ENCODE measurements at regions not wholly inside any gene's neighbourhood (a gene's known extent, or its start where the extent isn't known, plus 50 kb on each side); places are given as distances from the start of the nearest gene placed in this dataset.

- TF ChIP-seq, protein P1, sequence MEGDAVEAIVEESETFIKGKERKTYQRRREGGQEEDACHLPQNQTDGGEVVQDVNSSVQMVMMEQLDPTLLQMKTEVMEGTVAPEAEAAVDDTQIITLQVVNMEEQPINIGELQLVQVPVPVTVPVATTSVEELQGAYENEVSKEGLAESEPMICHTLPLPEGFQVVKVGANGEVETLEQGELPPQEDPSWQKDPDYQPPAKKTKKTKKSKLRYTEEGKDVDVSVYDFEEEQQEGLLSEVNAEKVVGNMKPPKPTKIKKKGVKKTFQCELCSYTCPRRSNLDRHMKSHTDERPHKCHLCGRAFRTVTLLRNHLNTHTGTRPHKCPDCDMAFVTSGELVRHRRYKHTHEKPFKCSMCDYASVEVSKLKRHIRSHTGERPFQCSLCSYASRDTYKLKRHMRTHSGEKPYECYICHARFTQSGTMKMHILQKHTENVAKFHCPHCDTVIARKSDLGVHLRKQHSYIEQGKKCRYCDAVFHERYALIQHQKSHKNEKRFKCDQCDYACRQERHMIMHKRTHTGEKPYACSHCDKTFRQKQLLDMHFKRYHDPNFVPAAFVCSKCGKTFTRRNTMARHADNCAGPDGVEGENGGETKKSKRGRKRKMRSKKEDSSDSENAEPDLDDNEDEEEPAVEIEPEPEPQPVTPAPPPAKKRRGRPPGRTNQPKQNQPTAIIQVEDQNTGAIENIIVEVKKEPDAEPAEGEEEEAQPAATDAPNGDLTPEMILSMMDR (IDR thresholded peaks at IDR 0.05; ENCODE audit: extremely low read depth in 1 of 2, insufficient read depth in 1 of 2, low read depth in 1 of 2, low read length in 2 of 2), result no peak
- TF ChIP-seq EZH2 (IDR thresholded peaks at IDR 0.05; ENCODE audit: borderline replicate concordance, low read depth, low read length, severe bottlenecking), result no peak
- TF ChIP-seq, protein P2, sequence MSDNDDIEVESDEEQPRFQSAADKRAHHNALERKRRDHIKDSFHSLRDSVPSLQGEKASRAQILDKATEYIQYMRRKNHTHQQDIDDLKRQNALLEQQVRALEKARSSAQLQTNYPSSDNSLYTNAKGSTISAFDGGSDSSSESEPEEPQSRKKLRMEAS (IDR thresholded peaks at IDR 0.05; ENCODE audit: insufficient read depth, insufficient read length), result no peak
- no peak for TF ChIP-seq POLR2AphosphoS5 (IDR thresholded peaks at IDR 0.05; ENCODE audit: insufficient read depth, low read depth, low read length)
- no peak for TF ChIP-seq POLR2A (IDR thresholded peaks at IDR 0.05; ENCODE audit: low read depth, low read length)
- no peak for TF ChIP-seq JUN (IDR thresholded peaks at IDR 0.05; ENCODE audit: borderline replicate concordance, insufficient read depth, insufficient read length, low read depth)
Observed at GRCh38 chrX:142661696-142662095, 364.0 kb upstream of the SPANXN4 start.
